K562 (cell line): ENCODE measurements at regions not wholly inside any gene's neighbourhood (a gene's known extent, or its start where the extent isn't known, plus 50 kb on each side); places are given as distances from the start of the nearest gene placed in this dataset.

ENCODE experiments used
- ATAC-seq: fragments of 200-7000 bp; cut with Tn5 transposase; 3 replicates; pipeline ENCODE4 v1.9.1; 2020; ENCODE audit warnings: moderate library complexity
- BruUV-seq: library from RNA; stranded (reverse); fragments of 400-500 nt; replicated peaks from 2 replicates; lab custom pipeline; 2021; lab: Mats Ljungman, UMichigan
- CTCF ChIA-PET: fragments of 300-600 bp; formaldehyde crosslinking; extraction: SDS; loops from one replicate; lab custom pipeline; 2021; ENCODE audit warnings: low intra/inter-chr PET ratio; lab: Yijun Ruan, JAX
- POLR2A ChIA-PET: fragments of 300-600, 350-650 bp; sonication (Branson Sonifier 250); formaldehyde crosslinking; extraction: SDS; loops from one replicate; lab custom pipeline; 2021; ENCODE audit warnings: antibody characterized with exemption, inconsistent platforms; lab: Yijun Ruan, JAX
- DNase-seq, 4 experiments: peaks; one replicate each; pipeline versions ENCODE4 v3.0.0 to v3.0.0-alpha.2; 2011 to 2018; ENCODE audit warnings: low spot score in 3 of 4, mixed read lengths in 3 of 4; ENCODE audit errors: extremely low read depth in 1 of 4
- FAIRE-seq: peaks from 2 replicates; lab custom pipeline; 2011; peaks lifted over from hg19 to GRCh38; lab: Jason Lieb, UNC
- H2AFZ ChIP-seq: 2 replicates; pipeline ENCODE4 v1.6.0; 2011; ENCODE audit warnings: low read depth, low read length, control low read depth, inconsistent platforms
- H3K27ac ChIP-seq: fragments of 200-600 bp; 3 replicates; pipeline ENCODE4 v1.8.0; 2011; ENCODE audit warnings: low read depth, mild to moderate bottlenecking, control low read depth, inconsistent platforms, low read length, moderate library complexity, mixed read lengths; ENCODE audit errors: extremely low read depth
- H3K27me3 ChIP-seq, 2 experiments: fragments of 300-600 bp in 1 of 2; 2 replicates in 1 of 2; 3 replicates in 1 of 2; pipeline versions ENCODE4 v1.6.0 to v1.8.0; 2011; ENCODE audit warnings: inconsistent platforms in 2 of 2, low read length in 2 of 2, mild to moderate bottlenecking in 1 of 2, mixed read lengths in 1 of 2, moderate library complexity in 1 of 2; ENCODE audit not compliant: control insufficient read depth in 2 of 2, insufficient read depth in 2 of 2
- H3K36me3 ChIP-seq: fragments of 300-600 bp; 3 replicates; pipeline ENCODE4 v1.8.0; 2011; ENCODE audit warnings: mild to moderate bottlenecking, low read length, inconsistent platforms; ENCODE audit not compliant: control insufficient read depth, insufficient read depth
- H3K4me1 ChIP-seq, 2 experiments: fragments of 200-600 bp in 1 of 2; replicated peaks in 1 of 2; 2 replicates in 1 of 2; 3 replicates in 1 of 2; pipeline versions ENCODE4 v1.5.1 to v1.8.0; 2011; ENCODE audit warnings: inconsistent platforms in 2 of 2, low read length in 2 of 2, mild to moderate bottlenecking in 1 of 2, mixed read lengths in 1 of 2, moderate library complexity in 1 of 2; ENCODE audit not compliant: control insufficient read depth in 2 of 2, insufficient read depth in 2 of 2
- H3K4me2 ChIP-seq: 2 replicates; pipeline ENCODE4 v1.6.1; 2011; ENCODE audit warnings: low read length, control low read depth, inconsistent platforms, mixed read lengths; ENCODE audit not compliant: insufficient read depth
- H3K4me3 ChIP-seq: fragments of 200-600 bp; sonication (generic), shearing (Covaris generic); 2 replicates; pipeline ENCODE4 v1.5.1; 2016; ENCODE audit warnings: control low read depth, inconsistent platforms
- H3K79me2 ChIP-seq: fragments of 200-600 bp; 3 replicates; pipeline ENCODE4 v1.8.0; 2011; ENCODE audit warnings: low read length, inconsistent platforms; ENCODE audit not compliant: control insufficient read depth, insufficient read depth
- H3K9ac ChIP-seq, 2 experiments: 2 replicates each; pipeline versions ENCODE4 v1.6.0 to v1.6.1; 2011; ENCODE audit warnings: low read depth in 2 of 2, low read length in 2 of 2, control low read depth in 1 of 2, inconsistent platforms in 1 of 2, mild to moderate bottlenecking in 1 of 2, mixed read lengths in 1 of 2; ENCODE audit not compliant: insufficient read depth in 1 of 2
- H3K9me1 ChIP-seq: one replicate; pipeline ENCODE4 v1.6.0; 2011; ENCODE audit warnings: inconsistent platforms, mild to moderate bottlenecking, low read length, moderate library complexity; ENCODE audit not compliant: control insufficient read depth, insufficient read depth
- H3K9me3 ChIP-seq: replicated peaks from 2 replicates; pipeline ENCODE4 v1.5.1; 2011; ENCODE audit warnings: low read depth, low read length, inconsistent platforms; ENCODE audit not compliant: control insufficient read depth, insufficient read depth
- H4K20me1 ChIP-seq: replicated peaks from 2 replicates; pipeline ENCODE4 v1.6.1; 2011; ENCODE audit warnings: low read length, inconsistent platforms, mixed read lengths; ENCODE audit not compliant: control insufficient read depth, insufficient read depth
- CAMTA2 ChIP-seq: fragments of 250-450 bp; sonication (Bioruptor Pico); conservative IDR thresholded peaks from 2 replicates; pipeline ENCODE4 v1.5.1; 2022
- NFRKB ChIP-seq: fragments of 450-650 bp; IDR thresholded peaks from 2 replicates; pipeline ENCODE4 v1.6.1; 2016; ENCODE audit warnings: low read depth
- NR1H2 ChIP-seq: sonication (generic); formaldehyde crosslinking; IDR thresholded peaks from 2 replicates; pipeline ENCODE4 v1.4.0; 2020; ENCODE audit warnings: mild to moderate bottlenecking, missing genetic modification reagents
- STAT5B ChIP-seq: fragments of 250-450 bp; sonication (Bioruptor Pico); IDR thresholded peaks from 2 replicates; pipeline ENCODE4 v1.8.0; 2021; ENCODE audit warnings: mild to moderate bottlenecking, inconsistent platforms
- ZNF431 ChIP-seq: sonication (generic); formaldehyde crosslinking; IDR thresholded peaks from 2 replicates; pipeline ENCODE4 v1.8.0; 2022; ENCODE audit warnings: mild to moderate bottlenecking, missing genetic modification reagents
- WGBS: fragments of 100-300 bp; shearing (Covaris generic); methylation state at CpG from one replicate; pipeline ENCODE4 v1.1.6; 2016; ENCODE audit warnings: low coverage, mixed read lengths; ENCODE audit not compliant: insufficient coverage; ENCODE audit errors: missing lambda C conversion rate; 5-methylcytosine and 5-hydroxymethylcytosine counted together
- in situ Hi-C: fragments of 300-500 bp; cut with MboI; formaldehyde crosslinking; loops from 4 replicates; pipeline ENCODE4 v1.15.0; 2018; ENCODE audit warnings: inconsistent platforms, mixed read lengths
- intact Hi-C: fragments of 100-400 bp; cut with micrococcal nuclease; formaldehyde crosslinking; loops from 2 replicates; pipeline ENCODE4 v1.14.2; 2022
- TF ChIP-seq, protein P1 (sequence below): fragments of 200-600 bp; sonication (generic); IDR thresholded peaks from one replicate; pipeline ENCODE4 v1.6.1; 2012; ENCODE audit warnings: mild to moderate bottlenecking, low read depth, low read length, inconsistent platforms

DNA sequence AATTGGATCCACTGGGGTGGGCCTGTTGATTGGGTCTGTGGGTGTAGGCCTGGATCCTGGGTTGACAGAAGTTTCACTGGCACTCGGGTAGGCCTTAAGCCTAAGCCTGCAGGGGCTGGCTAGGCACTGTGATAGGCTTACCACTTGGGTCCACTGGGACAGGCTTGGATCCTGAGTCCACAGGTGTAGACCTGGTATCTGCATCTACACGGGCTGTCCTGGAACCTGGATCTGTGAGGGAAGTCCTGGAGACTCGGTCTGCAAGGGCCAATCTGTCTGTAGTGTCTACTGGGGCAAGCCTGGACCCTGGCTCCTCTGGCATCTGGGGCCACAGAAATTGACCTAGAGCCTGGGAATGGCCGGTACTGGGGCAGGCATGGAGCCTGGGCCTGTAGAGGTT lies 219.0 kb upstream of the NRG3 start:
- in situ Hi-C loops = no loop called here
- ChIA-PET POLR2A (no interaction called here), CTCF (no interaction called here)
- Histone ChIP-seq H3K36me3 (no peaks in the 10 kb centered on the region), H3K9me1 (no peaks in the 10 kb centered on the region), H3K4me2 (no peak overlapping the region), H3K27me3 (no peaks in the 10 kb centered on the region), H2AFZ (no peak overlapping the region), H3K9ac (no peak overlapping the region), H3K79me2 (no peaks in the 10 kb centered on the region), H4K20me1 (no peaks in the 10 kb centered on the region), H3K9me3 (no peaks in the 10 kb centered on the region; the same call in 1 of the 2 replicates), H3K4me3 (no peak overlapping the region), H3K4me1 (no peaks in the 10 kb centered on the region), H3K27ac (no peak overlapping the region)
- intact Hi-C loops = no loop called here
- ATAC-seq = no peak
- DNase-seq = no peak
- no TSS peak for BruUV-seq
- WGBS = 0% methylated on average over 4 of the region's 4 CpGs
- no peak for FAIRE-seq
- no peak for TF ChIP-seq NR1H2 (CRISPR knock-in tag)
- no peak for TF ChIP-seq ZNF431 (CRISPR knock-in tag)
- TF ChIP-seq CAMTA2 = no peak

DNA sequence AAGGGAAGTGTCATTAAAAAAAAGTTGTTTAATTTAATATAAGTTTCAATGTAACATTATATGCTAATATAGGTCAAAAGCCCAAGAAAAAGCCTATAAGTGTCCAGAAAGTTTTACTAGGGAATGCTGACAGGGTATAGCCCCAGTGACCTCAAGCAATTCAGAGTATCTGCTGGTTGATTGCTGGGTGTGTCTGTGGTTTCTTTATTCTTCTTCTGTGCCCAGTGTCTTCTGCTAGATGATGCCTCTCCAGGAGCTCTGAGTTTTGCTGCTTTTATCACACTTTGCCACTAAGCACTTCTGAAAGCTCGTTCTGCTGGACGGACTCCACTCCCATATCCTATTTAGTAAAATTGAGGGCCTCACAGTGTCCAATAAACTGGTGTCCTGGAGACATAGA lies 212.2 kb upstream of the NRG3 start:
- H3K79me2 ChIP-seq = no peaks in the 10 kb centered on the region
- 0 out of 2 replicates have a peak, but pooled peaks cover 1% of the 10 kb centered on the region for H3K9me3 ChIP-seq
- no peaks in the 10 kb centered on the region for H3K27me3 ChIP-seq
- no peak overlapping the region for H2AFZ ChIP-seq
- in situ Hi-C loops (no loop called here), intact Hi-C loops (no loop called here)
- H3K9me1 ChIP-seq = no peaks in the 10 kb centered on the region
- ATAC-seq = no peak
- ChIA-PET POLR2A (no interaction called here), CTCF (no interaction called here)
- H3K36me3 ChIP-seq = no peaks in the 10 kb centered on the region
- no peak for FAIRE-seq
- WGBS = 0% methylated on average over 2 of the region's 2 CpGs
- no peak overlapping the region for H3K4me3 ChIP-seq
- no peak overlapping the region for H3K27ac ChIP-seq
- no peak overlapping the region for H3K4me2 ChIP-seq
- DNase-seq = no peak
- H4K20me1 ChIP-seq = no peaks in the 10 kb centered on the region
- H3K9ac ChIP-seq = no peak overlapping the region
- no peaks in the 10 kb centered on the region for H3K4me1 ChIP-seq
- no peak for TF ChIP-seq STAT5B (CRISPR knock-in tag)
- no peak for TF ChIP-seq NFRKB
- TF ChIP-seq, protein P1, sequence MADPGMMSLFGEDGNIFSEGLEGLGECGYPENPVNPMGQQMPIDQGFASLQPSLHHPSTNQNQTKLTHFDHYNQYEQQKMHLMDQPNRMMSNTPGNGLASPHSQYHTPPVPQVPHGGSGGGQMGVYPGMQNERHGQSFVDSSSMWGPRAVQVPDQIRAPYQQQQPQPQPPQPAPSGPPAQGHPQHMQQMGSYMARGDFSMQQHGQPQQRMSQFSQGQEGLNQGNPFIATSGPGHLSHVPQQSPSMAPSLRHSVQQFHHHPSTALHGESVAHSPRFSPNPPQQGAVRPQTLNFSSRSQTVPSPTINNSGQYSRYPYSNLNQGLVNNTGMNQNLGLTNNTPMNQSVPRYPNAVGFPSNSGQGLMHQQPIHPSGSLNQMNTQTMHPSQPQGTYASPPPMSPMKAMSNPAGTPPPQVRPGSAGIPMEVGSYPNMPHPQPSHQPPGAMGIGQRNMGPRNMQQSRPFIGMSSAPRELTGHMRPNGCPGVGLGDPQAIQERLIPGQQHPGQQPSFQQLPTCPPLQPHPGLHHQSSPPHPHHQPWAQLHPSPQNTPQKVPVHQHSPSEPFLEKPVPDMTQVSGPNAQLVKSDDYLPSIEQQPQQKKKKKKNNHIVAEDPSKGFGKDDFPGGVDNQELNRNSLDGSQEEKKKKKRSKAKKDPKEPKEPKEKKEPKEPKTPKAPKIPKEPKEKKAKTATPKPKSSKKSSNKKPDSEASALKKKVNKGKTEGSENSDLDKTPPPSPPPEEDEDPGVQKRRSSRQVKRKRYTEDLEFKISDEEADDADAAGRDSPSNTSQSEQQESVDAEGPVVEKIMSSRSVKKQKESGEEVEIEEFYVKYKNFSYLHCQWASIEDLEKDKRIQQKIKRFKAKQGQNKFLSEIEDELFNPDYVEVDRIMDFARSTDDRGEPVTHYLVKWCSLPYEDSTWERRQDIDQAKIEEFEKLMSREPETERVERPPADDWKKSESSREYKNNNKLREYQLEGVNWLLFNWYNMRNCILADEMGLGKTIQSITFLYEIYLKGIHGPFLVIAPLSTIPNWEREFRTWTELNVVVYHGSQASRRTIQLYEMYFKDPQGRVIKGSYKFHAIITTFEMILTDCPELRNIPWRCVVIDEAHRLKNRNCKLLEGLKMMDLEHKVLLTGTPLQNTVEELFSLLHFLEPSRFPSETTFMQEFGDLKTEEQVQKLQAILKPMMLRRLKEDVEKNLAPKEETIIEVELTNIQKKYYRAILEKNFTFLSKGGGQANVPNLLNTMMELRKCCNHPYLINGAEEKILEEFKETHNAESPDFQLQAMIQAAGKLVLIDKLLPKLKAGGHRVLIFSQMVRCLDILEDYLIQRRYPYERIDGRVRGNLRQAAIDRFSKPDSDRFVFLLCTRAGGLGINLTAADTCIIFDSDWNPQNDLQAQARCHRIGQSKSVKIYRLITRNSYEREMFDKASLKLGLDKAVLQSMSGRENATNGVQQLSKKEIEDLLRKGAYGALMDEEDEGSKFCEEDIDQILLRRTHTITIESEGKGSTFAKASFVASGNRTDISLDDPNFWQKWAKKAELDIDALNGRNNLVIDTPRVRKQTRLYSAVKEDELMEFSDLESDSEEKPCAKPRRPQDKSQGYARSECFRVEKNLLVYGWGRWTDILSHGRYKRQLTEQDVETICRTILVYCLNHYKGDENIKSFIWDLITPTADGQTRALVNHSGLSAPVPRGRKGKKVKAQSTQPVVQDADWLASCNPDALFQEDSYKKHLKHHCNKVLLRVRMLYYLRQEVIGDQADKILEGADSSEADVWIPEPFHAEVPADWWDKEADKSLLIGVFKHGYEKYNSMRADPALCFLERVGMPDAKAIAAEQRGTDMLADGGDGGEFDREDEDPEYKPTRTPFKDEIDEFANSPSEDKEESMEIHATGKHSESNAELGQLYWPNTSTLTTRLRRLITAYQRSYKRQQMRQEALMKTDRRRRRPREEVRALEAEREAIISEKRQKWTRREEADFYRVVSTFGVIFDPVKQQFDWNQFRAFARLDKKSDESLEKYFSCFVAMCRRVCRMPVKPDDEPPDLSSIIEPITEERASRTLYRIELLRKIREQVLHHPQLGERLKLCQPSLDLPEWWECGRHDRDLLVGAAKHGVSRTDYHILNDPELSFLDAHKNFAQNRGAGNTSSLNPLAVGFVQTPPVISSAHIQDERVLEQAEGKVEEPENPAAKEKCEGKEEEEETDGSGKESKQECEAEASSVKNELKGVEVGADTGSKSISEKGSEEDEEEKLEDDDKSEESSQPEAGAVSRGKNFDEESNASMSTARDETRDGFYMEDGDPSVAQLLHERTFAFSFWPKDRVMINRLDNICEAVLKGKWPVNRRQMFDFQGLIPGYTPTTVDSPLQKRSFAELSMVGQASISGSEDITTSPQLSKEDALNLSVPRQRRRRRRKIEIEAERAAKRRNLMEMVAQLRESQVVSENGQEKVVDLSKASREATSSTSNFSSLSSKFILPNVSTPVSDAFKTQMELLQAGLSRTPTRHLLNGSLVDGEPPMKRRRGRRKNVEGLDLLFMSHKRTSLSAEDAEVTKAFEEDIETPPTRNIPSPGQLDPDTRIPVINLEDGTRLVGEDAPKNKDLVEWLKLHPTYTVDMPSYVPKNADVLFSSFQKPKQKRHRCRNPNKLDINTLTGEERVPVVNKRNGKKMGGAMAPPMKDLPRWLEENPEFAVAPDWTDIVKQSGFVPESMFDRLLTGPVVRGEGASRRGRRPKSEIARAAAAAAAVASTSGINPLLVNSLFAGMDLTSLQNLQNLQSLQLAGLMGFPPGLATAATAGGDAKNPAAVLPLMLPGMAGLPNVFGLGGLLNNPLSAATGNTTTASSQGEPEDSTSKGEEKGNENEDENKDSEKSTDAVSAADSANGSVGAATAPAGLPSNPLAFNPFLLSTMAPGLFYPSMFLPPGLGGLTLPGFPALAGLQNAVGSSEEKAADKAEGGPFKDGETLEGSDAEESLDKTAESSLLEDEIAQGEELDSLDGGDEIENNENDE = no peak
- TF ChIP-seq, all 486 proteins: peak for 0
- no TSS peak for BruUV-seq
